Spinal cord (tissue), 9 donors: ENCODE measurements at regions not wholly inside any gene's neighbourhood (a gene's known extent, or its start where the extent isn't known, plus 50 kb on each side); places are given as distances from the start of the nearest gene placed in this dataset.
"Not testable (repeated sequence)": the region's sequence is repeated elsewhere in the genome, so short reads cannot be mapped to it uniquely, and the experiment has no call there.

Experiments used
- DNase-seq, 6 donors: peaks; one replicate each; pipeline versions ENCODE4 v3.0.0 to v3.0.0-alpha.2; 2013 to 2015; ENCODE audit warnings: low spot score in 6 of 6, low read depth in 4 of 6
- H3K27ac ChIP-seq: one replicate; pipeline ENCODE4 v1.5.1; 2013; ENCODE audit warnings: low read depth, low read length, control low read depth
- H3K27me3 ChIP-seq: one replicate; pipeline ENCODE4 v1.6.1; 2013; ENCODE audit warnings: low read length; ENCODE audit not compliant: control insufficient read depth, insufficient read depth
- H3K36me3 ChIP-seq: one replicate; pipeline ENCODE4 v1.6.1; 2013; ENCODE audit warnings: low read length; ENCODE audit not compliant: control insufficient read depth, insufficient read depth
- H3K4me1 ChIP-seq: one replicate; pipeline ENCODE4 v1.6.1; 2013; ENCODE audit warnings: low read length; ENCODE audit not compliant: control insufficient read depth, insufficient read depth
- H3K4me3 ChIP-seq: one replicate; pipeline ENCODE4 v1.5.1; 2013; ENCODE audit warnings: low read depth, low read length, control low read depth
- H3K9me3 ChIP-seq: one replicate; pipeline ENCODE4 v1.6.1; 2013; ENCODE audit warnings: low read length; ENCODE audit not compliant: control insufficient read depth, insufficient read depth
- WGBS: methylation state at CpG from one replicate; pipeline ENCODE4 v1.1.5; 2013; ENCODE audit warnings: missing lambda C conversion rate; ENCODE audit not compliant: insufficient coverage; 5-methylcytosine and 5-hydroxymethylcytosine counted together
- donor health status: healthy.

GRCh38 chr3:145070795-145071194 is 1090.2 kb downstream of the PLOD2 start:
- Histone ChIP-seq H3K36me3 (no peaks in the 10 kb centered on the region), H3K4me3 (no peak overlapping the region), H3K27ac (no peak overlapping the region), H3K4me1 (no peaks in the 10 kb centered on the region), H3K27me3 (no peaks in the 10 kb centered on the region), H3K9me3 (no peaks in the 10 kb centered on the region)
- WGBS, result 100% methylated on average over 1 of the region's 2 CpGs
- peak in 2 of 6 donors; percentile 2 to 5 for DNase-seq

- no CpG with 5 or more reads among the region's 2 CpGs for whole genome bisulfite sequencing
- no peaks in the 10 kb centered on the region for H3K36me3 ChIP-seq
- H3K27ac ChIP-seq, result no peak overlapping the region
- no peaks in the 10 kb centered on the region for H3K4me1 ChIP-seq
- no peaks in the 10 kb centered on the region for H3K9me3 ChIP-seq
- no peak overlapping the region for H3K4me3 ChIP-seq
- no peaks in the 10 kb centered on the region for H3K27me3 ChIP-seq
- peak in 2 of 6 donors; percentile 30 to 67 for DNase-seq
Measured at GRCh38 chr3:145079436-145079835, 1081.5 kb downstream of the PLOD2 start.

DNA sequence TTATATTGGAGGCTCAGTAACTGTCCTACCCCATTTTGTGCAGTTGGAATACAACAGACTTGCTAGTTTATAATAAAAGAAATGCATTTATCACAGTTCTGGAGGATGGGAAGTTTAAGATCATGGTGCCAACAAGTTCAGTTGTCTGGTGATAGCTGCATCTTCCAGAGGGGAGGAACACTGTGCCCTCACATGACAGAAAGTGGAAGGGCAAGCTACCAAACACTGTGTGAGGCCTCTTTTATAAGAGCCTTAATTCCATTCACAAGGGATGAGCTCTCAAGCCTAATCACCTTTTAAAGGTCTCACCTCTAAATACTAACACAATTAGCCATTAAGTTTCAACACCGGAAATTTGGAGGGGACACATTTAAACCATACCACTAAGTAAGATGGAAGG is 1073.9 kb downstream of the PLOD2 start:
- H3K9me3 ChIP-seq, result no peaks in the 10 kb centered on the region
- H3K27ac ChIP-seq, result no peak overlapping the region
- no peaks in the 10 kb centered on the region for H3K27me3 ChIP-seq
- H3K4me1 ChIP-seq, result no peaks in the 10 kb centered on the region
- H3K36me3 ChIP-seq, result no peaks in the 10 kb centered on the region
- WGBS, result no CpG with 5 or more reads among the region's 1 CpG
- no peak for DNase-seq
- H3K4me3 ChIP-seq, result no peak overlapping the region

GRCh38 chr3:145088917-145089316 is 1072.1 kb downstream of the PLOD2 start:
- no peak overlapping the region for H3K27ac ChIP-seq
- H3K27me3 ChIP-seq, result no peaks in the 10 kb centered on the region
- no peaks in the 10 kb centered on the region for H3K36me3 ChIP-seq
- no peaks in the 10 kb centered on the region for H3K9me3 ChIP-seq
- no peaks in the 10 kb centered on the region for H3K4me1 ChIP-seq
- DNase-seq, result no peak
- WGBS, result no CpG with 5 or more reads among the region's 2 CpGs
- no peak overlapping the region for H3K4me3 ChIP-seq

- Histone ChIP-seq H3K27me3 (no peaks in the 10 kb centered on the region), H3K27ac (no peak overlapping the region), H3K9me3 (no peaks in the 10 kb centered on the region), H3K4me1 (no peaks in the 10 kb centered on the region), H3K4me3 (no peak overlapping the region), H3K36me3 (no peaks in the 10 kb centered on the region)
- no peak for DNase-seq
- WGBS, result no CpG with 5 or more reads among the region's 2 CpGs
Measured at GRCh38 chr3:145089337-145089736, 1071.6 kb downstream of the PLOD2 start.

DNA sequence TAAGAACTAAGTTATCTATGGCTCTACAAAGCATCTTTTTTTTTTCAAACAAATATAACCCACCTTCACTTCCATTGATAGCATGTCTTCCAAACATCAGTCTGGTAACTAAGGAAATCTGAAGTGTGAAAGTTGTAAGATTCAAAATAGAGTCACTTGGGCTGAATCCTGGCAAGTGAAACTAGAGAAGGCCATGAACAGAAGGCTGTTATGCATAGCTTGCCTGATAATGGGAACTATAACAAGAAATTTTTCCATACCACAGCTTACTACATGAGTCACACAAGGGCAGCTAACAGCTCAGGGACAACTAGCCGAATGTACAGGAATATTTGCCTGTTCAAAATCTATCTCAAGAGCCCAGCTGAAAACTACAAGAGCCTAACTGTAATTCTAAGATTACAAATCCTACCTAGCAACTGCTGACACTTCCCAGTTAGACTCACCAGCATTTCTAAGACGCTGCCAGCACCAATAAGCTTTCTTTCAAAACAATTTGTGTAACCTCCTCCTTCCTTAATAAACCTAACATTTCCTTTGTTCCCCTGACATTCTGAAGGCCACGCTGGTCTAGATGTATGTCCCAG is 1066.5 kb downstream of the PLOD2 start:
- Histone ChIP-seq H3K9me3 (no peaks in the 10 kb centered on the region), H3K4me3 (no peak overlapping the region), H3K27me3 (no peaks in the 10 kb centered on the region), H3K27ac (no peak overlapping the region), H3K4me1 (no peaks in the 10 kb centered on the region), H3K36me3 (no peaks in the 10 kb centered on the region)
- WGBS, result 38% methylated on average over 2 of the region's 3 CpGs
- DNase-seq, result peak in 4 of 6 donors; percentile 23 to 72 (median 40)

DNA sequence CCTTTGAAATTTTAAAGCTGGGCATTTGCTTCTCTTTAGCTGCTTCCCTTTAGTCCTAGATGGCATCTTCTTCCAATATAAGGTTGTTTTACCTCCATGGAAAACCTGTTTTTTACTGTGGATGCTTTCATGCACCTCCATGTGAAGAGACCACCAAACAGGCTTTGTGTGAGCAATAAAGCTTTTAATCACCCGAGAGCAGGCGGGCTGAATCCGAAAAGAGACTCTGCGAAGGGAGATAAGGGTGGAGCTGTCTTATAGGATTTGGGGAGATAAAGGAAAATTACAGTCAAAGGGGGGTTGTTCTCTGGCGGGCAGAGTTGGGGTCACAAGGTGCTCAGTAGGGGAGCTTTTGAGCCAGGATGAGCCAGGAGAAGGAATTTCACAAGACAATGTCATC is 1049.8 kb downstream of the PLOD2 start:
- H3K9me3 ChIP-seq, H3K27me3 ChIP-seq, H3K4me1 ChIP-seq, DNase-seq, H3K27ac ChIP-seq, H3K36me3 ChIP-seq, H3K4me3 ChIP-seq: not testable (repeated sequence)
- WGBS, result no CpG with 5 or more reads among the region's 5 CpGs

DNA sequence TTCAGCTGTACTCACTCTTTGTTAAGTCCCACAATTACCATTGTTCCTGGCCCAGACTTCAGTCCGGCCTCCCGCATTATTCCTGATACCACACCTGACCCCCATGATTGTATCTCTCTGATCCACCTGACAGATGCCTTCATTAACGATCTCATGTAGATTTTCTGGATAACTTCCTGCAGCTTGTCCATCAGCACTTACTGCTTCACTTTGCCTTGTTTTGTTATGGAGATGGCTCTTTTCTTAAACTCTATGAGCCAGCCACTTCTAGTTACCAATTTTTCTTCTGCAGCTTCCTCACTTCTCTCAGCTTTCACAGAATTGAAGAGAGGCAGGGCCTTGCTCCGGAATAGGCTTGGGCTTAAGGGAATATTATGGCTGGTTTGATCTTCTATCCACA is 1044.2 kb downstream of the PLOD2 start:
- no peak for DNase-seq
- Histone ChIP-seq H3K27ac (no peak overlapping the region), H3K27me3 (no peaks in the 10 kb centered on the region), H3K36me3 (no peaks in the 10 kb centered on the region), H3K4me1 (no peaks in the 10 kb centered on the region), H3K9me3 (no peaks in the 10 kb centered on the region), H3K4me3 (no peak overlapping the region)
- WGBS, result 78% methylated on average over 3 of the region's 4 CpGs

DNA sequence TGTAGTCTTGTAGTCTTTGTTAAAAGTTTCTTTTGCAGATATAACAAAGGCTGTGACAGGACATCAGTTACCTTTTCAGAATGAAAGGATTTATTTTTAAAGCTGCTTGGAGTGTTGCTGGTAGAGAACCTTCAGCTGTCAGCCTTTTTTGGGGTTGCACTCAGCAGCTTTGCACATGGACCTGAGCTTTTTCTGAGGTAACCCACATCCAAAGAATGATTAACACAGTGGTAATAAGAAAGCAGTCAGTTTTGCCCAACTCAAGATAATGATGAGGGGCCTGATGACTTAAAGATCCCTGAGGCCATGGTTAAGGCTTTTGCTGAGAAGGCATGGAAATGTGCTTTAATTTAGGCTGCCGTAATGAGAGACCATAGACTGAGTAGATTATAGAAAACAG is 1042.7 kb downstream of the PLOD2 start:
- WGBS, result no CpG with 5 or more reads among the region's 1 CpG
- Histone ChIP-seq H3K27me3 (no peaks in the 10 kb centered on the region), H3K4me3 (no peak overlapping the region), H3K9me3 (no peaks in the 10 kb centered on the region), H3K4me1 (no peaks in the 10 kb centered on the region), H3K27ac (no peak overlapping the region), H3K36me3 (no peaks in the 10 kb centered on the region)
- no peak for DNase-seq

- Histone ChIP-seq H3K27me3 (no peaks in the 10 kb centered on the region), H3K36me3 (no peaks in the 10 kb centered on the region), H3K4me3 (no peak overlapping the region), H3K27ac (no peak overlapping the region), H3K9me3 (no peaks in the 10 kb centered on the region), H3K4me1 (no peaks in the 10 kb centered on the region)
- WGBS, result no CpG with 5 or more reads among the region's 4 CpGs
- DNase-seq, result peak in 1 of 6 donors; percentile 66
Measured at GRCh38 chr3:145124900-145125678, 1035.9 kb downstream of the PLOD2 start.
